RWPE2 (cell line): ENCODE measurements at regions not wholly inside any gene's neighbourhood (a gene's known extent, or its start where the extent isn't known, plus 50 kb on each side); places are given as distances from the start of the nearest gene placed in this dataset.

Source experiments
- ATAC-seq: fragments of 200-7000 bp; cut with Tn5 transposase; 3 replicates; pipeline ENCODE4 v1.9.1; 2021; ENCODE audit warnings: low read depth
- DNase-seq: peaks from one replicate; pipeline ENCODE4 v3.0.0-alpha.2; 2020; ENCODE audit warnings: low spot score
- H3K27ac ChIP-seq: fragments of 450-650 bp; 2 replicates; pipeline ENCODE4 v1.5.1; 2017; ENCODE audit warnings: mild to moderate bottlenecking; ENCODE audit not compliant: poor library complexity, severe bottlenecking
- H3K27me3 ChIP-seq: fragments of 250-450 bp; sonication (Bioruptor Pico); 2 replicates; pipeline ENCODE4 v1.5.1; 2021; ENCODE audit warnings: mild to moderate bottlenecking, moderate library complexity; ENCODE audit not compliant: insufficient read depth, poor library complexity, severe bottlenecking
- H3K36me3 ChIP-seq: fragments of 250-450 bp; sonication (Bioruptor Pico); 2 replicates; pipeline ENCODE4 v1.5.1; 2020; ENCODE audit warnings: low read depth, mild to moderate bottlenecking, moderate library complexity
- H3K4me1 ChIP-seq: fragments of 250-450 bp; sonication (Bioruptor Pico); 2 replicates; pipeline ENCODE4 v1.5.1; 2021; ENCODE audit warnings: mild to moderate bottlenecking, moderate library complexity; ENCODE audit not compliant: insufficient read depth, poor library complexity, severe bottlenecking
- H3K4me3 ChIP-seq: fragments of 250-450 bp; sonication (Bioruptor Pico); 2 replicates; pipeline ENCODE4 v1.5.1; 2021; ENCODE audit warnings: mild to moderate bottlenecking, moderate library complexity; ENCODE audit not compliant: severe bottlenecking
- H3K9me3 ChIP-seq: fragments of 250-450 bp; sonication (Bioruptor Pico); 2 replicates; pipeline ENCODE4 v1.5.1; 2021; ENCODE audit warnings: mild to moderate bottlenecking, moderate library complexity; ENCODE audit not compliant: severe bottlenecking
- TF ChIP-seq, protein P1 (sequence below): fragments of 450-650 bp; IDR thresholded peaks from one replicate; pipeline ENCODE4 v1.5.1; 2017; ENCODE audit warnings: mild to moderate bottlenecking, moderate library complexity; ENCODE audit not compliant: poor library complexity, severe bottlenecking

DNA sequence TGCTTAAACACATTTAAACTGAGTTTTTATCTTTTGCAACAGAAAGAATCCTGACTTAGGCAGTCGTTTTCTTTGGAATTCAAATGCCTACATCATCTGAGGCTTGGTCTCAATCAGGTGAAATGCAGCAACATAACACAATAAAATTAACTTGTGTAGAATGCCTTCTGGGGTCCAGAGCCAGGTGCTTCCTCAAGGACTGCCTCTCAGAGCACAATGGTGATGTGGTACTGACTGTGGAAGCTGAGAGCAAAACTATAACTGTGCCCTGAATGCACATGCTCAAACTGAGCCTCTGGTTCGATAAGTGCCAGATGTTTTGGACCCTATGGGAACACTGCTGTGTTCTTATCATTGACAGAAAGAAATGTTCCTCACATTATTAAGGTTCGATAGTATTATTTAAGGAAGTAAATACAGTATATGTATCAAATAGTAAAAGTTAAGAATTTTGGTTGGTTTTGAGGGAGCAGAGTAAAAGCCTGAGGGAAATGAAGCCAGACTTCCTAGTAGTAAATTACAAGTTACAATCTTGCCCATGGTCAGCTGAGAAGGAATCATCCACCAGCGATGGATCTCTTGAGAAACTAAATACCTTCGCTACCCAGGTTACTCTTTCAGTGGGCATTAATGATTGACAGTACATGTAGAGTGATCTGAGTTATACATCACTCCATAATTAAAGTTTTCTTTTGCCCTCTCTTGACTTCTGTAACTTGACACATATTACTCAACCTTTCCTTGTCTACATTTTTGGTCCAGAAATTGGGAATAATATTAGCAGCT lies 122.9 kb upstream of the ATP2B1 start:
- ATAC-seq, result no peak
- no peak for DNase-seq
- no peaks in the 10 kb centered on the region for H3K9me3 ChIP-seq
- no peak overlapping the region for H3K27ac ChIP-seq
- no peaks in the 10 kb centered on the region for H3K27me3 ChIP-seq
- TF ChIP-seq, protein P1, sequence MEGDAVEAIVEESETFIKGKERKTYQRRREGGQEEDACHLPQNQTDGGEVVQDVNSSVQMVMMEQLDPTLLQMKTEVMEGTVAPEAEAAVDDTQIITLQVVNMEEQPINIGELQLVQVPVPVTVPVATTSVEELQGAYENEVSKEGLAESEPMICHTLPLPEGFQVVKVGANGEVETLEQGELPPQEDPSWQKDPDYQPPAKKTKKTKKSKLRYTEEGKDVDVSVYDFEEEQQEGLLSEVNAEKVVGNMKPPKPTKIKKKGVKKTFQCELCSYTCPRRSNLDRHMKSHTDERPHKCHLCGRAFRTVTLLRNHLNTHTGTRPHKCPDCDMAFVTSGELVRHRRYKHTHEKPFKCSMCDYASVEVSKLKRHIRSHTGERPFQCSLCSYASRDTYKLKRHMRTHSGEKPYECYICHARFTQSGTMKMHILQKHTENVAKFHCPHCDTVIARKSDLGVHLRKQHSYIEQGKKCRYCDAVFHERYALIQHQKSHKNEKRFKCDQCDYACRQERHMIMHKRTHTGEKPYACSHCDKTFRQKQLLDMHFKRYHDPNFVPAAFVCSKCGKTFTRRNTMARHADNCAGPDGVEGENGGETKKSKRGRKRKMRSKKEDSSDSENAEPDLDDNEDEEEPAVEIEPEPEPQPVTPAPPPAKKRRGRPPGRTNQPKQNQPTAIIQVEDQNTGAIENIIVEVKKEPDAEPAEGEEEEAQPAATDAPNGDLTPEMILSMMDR, result no peak
- no peak overlapping the region for H3K4me3 ChIP-seq
- peaks cover 8% of the 10 kb centered on the region for H3K4me1 ChIP-seq
- H3K36me3 ChIP-seq, result no peaks in the 10 kb centered on the region

DNA sequence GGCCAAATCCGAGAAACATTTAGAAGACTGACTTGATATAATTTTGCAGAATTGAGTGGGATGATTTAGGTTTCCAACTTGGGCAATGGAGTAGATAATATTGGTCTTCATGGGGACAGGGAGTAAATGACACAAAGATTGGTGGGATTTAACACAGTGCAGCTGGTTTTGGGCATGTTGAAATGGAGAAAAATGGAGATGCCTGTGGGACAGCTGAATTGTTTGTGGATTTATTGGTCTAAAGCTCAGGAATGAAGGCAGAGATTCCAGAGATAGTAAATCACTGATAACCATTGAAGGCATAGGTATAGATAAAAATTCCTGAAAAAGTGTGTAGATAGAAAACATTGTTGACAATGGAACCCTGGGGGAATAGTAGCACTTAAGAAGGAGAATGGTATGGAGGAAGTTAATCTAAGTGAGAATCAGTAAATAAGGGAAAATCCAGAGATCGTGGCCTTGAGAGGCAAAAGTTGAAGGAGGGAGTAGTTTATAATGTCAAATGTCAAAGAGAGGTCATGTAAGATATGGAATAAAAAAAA lies 120.9 kb upstream of the ATP2B1 start:
- no peaks in the 10 kb centered on the region for H3K9me3 ChIP-seq
- H3K27ac ChIP-seq, result no peak overlapping the region
- TF ChIP-seq, protein P1, result no peak
- DNase-seq, result no peak
- H3K4me1 ChIP-seq, result peaks cover 21% of the 10 kb centered on the region
- H3K36me3 ChIP-seq, result no peaks in the 10 kb centered on the region
- no peak overlapping the region for H3K4me3 ChIP-seq
- H3K27me3 ChIP-seq, result no peaks in the 10 kb centered on the region
- ATAC-seq, result no peak

DNA sequence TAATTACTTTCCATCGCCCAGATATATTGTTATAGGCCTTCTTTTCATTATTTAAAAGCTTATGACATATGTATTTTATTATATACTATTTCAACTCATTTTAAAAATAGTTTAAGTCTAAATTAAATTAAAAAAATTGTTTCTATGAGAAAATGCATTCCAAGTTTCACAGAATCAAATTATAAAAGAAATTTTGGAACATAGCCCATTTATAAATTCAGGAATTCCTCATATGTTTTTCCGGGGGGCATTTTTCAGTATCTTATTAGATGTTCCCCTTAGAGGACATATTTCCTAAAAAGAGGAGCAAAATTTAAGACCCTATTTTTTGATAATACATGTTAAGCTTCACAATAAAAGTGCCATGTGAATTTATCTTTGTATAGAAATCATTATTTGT lies 119.9 kb upstream of the ATP2B1 start:
- DNase-seq (no peak), ATAC-seq (no peak)
- Histone ChIP-seq H3K27ac (no peak overlapping the region), H3K27me3 (no peaks in the 10 kb centered on the region), H3K36me3 (no peaks in the 10 kb centered on the region), H3K4me1 (peaks cover 13% of the 10 kb centered on the region), H3K9me3 (no peaks in the 10 kb centered on the region), H3K4me3 (no peak overlapping the region)
- TF ChIP-seq, protein P1, result no peak

GRCh38 chr12:89827592-89827991 lies 119.0 kb upstream of the ATP2B1 start:
- no peak overlapping the region for H3K27ac ChIP-seq
- no peak for DNase-seq

More at GRCh38 chr12:89827592-89827991, 119.0 kb upstream of the ATP2B1 start:
- H3K9me3 ChIP-seq, result no peaks in the 10 kb centered on the region
- H3K27me3 ChIP-seq, result no peaks in the 10 kb centered on the region
- H3K36me3 ChIP-seq, result no peaks in the 10 kb centered on the region
- ATAC-seq, result no peak
- H3K4me1 ChIP-seq, result peaks cover 13% of the 10 kb centered on the region
- TF ChIP-seq, protein P1, result no peak
- no peak overlapping the region for H3K4me3 ChIP-seq
